Left renal cortex interstitium (tissue), 4 donors: ENCODE measurements at regions not wholly inside any gene's neighbourhood (a gene's known extent, or its start where the extent isn't known, plus 50 kb on each side); places are given as distances from the start of the nearest gene placed in this dataset.
A peak's percentile ranks its signal among the peaks of the same experiment; 100 is the strongest.

Experiments
- DNase-seq, 4 donors: peaks; one replicate each; pipeline ENCODE4 v3.0.0-alpha.2; 2013; ENCODE audit warnings: low read depth in 4 of 4, low spot score in 2 of 4, missing footprints in 1 of 4

DNA sequence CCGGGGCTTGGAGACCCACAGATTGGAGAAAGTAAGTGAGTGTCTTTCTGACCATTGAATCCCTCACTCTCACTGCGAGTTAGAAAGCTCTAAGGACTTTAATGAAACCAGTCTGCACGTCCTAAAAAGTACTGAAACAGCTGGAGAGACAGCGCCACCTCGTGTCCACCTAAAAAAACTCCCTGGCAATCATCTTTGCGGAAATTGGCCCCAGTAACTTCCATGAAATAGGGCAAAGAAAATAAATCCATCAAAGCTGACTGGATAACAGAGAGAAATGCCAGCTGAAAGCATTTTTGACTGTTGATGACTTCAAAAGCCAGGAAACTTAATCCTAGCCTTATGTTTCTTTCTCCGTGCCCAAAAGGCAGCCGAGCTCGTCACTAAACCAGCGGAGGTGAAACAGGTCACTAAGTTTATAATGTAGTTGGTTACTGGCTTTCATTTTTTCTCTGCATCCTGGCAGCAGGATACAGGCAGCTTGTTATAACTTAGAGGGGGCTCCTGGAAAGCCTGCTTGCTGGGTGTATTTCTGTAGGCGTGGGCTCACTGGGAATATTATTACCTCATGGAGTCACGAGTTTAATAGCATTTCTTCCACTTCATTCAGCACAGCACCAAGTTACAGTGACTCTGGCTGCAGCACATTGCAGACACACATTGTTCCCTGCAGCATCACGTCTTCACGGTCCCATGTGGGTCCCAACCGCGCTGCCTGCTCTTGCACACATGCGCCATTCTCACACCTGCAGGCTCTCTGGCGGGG, 266.5 kb downstream of the HRH4 start:
- DNase-seq = peak; percentile 59 to 75 (median 68)

GRCh38 chr18:24727685-24728084, 267.2 kb downstream of the HRH4 start:
- DNase-seq = no peak

- DNase-seq = no peak
Observed at GRCh38 chr18:24731158-24731557, 270.7 kb downstream of the HRH4 start.

DNA sequence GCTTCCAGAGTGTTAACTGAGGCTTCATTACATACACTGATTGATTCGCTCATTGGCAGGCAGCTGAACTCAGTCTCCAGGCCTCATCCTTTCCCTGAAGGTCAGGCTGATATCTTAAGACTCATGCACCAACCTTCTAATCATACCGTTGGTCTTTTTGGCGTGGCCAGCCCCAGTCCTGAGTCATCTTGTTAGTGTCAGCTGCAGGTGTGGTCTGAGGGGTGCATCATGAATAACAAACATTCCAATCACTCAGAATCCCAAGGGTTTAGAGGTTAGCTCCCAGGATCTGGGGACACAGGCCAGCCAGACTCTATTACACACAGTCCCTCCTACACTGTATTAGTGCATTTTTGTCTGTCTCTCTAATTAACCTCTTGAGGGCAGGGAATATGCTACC, 271.5 kb downstream of the HRH4 start:
- DNase-seq = no peak

- peak in 1 of 4 donors; percentile 43 for DNase-seq
Observed at GRCh38 chr18:24734058-24734457, 273.6 kb downstream of the HRH4 start.

DNA sequence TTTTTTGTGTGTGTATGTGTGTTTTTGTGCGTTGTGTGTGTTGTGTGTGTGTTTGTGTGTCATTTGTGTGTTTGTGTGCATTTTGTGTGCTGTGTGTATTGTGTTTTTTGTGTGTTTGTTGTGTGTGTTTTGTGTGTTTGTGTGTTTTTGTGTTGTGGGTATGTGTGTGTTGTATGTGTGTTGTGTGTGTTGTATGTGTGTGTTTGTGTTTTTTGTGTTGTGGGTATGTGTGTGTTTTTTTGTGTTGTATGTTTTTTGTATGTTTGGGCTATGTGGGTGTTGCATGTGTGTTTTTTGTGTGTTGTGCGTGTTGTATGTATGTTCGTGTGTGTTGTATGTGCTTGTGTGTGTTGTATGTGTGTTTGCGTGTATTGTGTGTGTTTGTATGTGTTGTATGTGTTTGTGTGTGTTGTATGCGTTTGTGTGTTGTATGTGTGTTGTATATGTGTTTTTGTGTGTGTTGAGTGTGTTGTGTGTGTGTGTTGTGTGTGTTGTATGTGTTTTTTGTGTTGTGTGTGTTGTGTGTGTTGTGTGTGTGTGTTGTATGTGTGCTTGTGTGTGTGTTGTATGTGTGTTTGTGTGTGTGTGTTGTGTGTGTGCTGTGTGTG, 275.3 kb downstream of the HRH4 start:
- no peak for DNase-seq

- DNase-seq = no peak
Observed at GRCh38 chr18:24736662-24737330, 276.4 kb downstream of the HRH4 start.

DNA sequence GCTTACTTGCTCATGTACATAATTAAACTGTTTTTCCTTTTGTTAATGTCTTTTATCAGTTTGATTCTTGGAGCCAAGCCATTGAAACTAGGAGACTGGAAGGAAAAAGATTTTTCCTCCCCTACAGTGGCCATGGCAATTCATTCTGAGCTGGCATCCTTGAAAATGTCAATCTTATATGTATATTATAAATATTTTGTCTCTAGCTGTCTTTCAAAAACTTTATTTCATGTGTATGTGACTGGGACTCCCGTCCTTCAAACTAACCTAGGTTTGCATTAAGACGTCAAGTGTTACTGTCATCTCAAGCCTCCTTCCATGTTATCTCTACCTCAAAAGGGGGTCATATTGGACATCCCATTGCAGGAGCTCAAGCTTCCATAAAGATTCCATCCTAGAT, 280.4 kb downstream of the HRH4 start:
- no peak for DNase-seq

DNA sequence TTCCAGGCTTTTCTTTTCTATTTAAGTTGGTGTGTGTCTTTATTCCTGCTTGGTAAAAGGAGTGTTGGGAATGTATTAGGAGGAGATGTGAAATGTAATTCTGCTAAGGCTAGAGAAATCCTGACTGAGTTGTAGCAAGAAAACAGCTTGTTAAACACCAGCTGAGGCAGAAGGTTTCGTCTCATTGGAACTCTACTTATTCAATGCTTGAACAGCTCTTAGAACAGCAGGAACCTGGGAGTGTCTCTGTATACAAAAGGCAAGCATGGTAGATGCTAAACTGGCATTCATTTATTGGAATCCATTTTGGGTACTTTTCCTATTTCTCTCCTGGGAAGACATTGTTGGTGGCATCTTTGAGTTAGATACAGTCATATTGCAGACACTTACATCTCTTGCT, 280.9 kb downstream of the HRH4 start:
- DNase-seq = no peak

DNA sequence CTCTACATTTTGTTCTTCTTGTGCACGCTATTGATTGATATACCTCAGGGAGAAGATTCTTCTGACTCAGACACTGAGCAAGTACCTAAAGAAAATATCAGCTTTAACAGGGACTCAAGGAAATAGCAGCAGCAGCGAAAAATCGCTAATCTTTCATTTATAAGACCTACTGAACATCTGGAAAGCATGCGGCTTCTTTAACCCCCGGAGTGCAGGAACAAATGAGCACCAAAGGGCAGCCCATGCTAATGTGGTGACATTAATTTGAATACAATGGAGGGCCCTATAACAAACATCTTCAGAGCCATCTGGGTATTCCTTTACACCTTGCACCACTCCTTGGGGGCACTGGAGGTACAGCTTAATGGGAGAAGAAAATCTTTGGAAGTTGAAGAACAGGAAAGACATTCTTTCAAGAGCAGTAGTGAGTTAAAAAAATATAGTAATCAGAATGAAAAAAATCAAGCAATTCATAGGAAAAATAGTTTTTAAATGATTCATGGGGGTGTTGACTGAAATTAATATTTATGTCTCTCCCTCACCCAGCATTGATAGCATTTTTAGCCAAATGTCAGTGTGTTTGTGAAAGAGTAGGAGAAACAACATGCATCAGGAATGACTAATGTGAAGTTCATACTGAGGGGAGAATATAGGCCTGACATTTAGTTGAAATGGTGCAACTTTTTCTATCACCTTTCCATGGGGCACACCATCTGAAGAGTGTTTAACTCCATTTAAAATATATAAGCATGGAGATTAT, 281.7 kb downstream of the HRH4 start:
- DNase-seq = no peak

- DNase-seq = no peak
Observed at GRCh38 chr18:24754583-24755253, 294.3 kb downstream of the HRH4 start.

DNA sequence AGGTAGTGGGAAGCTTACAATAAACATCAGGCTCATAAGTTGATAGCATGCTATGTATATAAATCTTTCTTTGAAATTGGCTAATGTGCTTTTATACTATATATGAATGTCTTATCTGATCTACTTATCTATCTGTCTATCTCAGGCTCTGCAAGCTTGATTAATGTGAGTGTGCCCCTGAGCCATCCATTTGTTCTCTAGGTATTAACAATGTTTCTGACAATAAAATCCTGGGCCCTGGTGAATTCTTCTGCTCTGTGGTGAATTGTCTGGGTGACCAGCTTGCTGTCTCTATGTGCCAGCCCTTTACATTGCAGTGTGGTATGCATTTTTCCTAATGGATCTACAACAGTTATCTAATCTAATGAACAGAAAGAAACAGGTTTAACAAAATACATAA, 295.9 kb downstream of the HRH4 start:
- no peak for DNase-seq

- DNase-seq = no peak
Observed at GRCh38 chr18:24757134-24757533, 296.7 kb downstream of the HRH4 start.

DNA sequence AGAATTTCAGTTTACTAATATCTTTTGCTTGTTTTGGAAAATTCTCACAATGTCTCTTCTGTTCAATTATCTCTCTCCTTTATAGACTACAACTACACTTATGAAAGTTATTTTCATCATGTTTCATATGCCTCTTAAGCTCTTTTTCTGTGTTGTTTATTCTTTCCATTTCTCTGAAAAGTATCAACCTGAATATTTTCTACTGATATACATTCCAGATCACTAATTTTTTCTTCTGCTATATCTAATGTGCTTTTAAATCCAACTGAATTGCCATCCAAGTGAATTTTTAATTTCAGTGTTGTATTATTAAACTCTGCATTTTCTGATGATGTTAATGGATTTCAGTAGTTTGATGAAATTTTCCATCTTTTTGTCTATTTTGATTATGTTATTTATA, 301.3 kb downstream of the HRH4 start:
- no peak for DNase-seq

- DNase-seq = no peak
Observed at GRCh38 chr18:24762511-24762910, 302.1 kb downstream of the HRH4 start.

DNA sequence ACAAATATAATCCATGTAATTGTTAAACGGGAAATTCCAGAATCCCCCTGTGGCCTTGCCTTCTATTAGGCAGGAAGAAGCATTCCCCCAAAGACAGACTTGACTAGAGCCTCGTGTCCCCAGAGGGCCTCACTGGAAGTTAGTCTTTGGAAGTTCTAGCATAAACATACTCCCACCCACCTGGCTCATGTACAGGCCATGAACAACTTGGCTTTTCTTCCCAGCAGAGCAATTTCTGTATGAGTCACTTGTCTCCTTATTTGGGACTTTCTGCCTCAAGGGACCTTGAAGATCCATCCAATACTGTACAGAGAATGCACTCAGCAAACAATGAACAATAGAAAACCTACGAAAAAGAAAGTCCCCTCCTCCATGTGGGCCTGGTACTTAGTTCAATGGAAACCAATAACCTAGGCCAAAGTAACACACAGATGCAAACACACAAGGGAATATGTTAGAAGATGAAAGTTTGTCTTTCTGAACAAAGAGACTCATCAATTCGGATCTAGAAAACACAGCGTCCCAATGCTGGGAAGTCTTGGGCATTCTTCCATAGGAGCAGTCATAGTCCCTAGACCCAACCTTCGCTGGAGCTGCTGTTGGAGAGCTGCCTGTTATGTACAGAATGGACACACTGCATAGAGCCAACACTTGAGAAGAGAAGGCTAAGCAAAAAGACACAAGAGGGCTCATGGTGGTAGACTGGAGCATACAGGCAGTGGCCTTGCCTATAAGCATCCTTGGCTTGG, 303.5 kb downstream of the HRH4 start:
- DNase-seq = no peak

GRCh38 chr18:24764766-24765165, 304.3 kb downstream of the HRH4 start:
- no peak for DNase-seq

- no peak for DNase-seq
Observed at GRCh38 chr18:24766376-24766775, 305.9 kb downstream of the HRH4 start.

- no peak for DNase-seq
Observed at GRCh38 chr18:24770311-24771024, 310.0 kb downstream of the HRH4 start.
